Body of pancreas (tissue), 4 donors: ENCODE measurements at regions not wholly inside any gene's neighbourhood (a gene's known extent, or its start where the extent isn't known, plus 50 kb on each side); places are given as distances from the start of the nearest gene placed in this dataset.

ENCODE experiments used
- CTCF ChIP-seq, 7 experiments: fragments of 450-650 bp in 4 of 7; fragments of 200-600 bp in 3 of 7; sonication (generic) in 3 of 7; IDR thresholded peaks; one replicate each; pipeline ENCODE4 v1.5.1; 2016 to 2019; ENCODE audit warnings: antibody characterized with exemption in 7 of 7
- POLR2A ChIP-seq, 3 donors: fragments of 450-650 bp; IDR thresholded peaks; one replicate each; pipeline ENCODE4 v1.6.1; 2016; ENCODE audit warnings: antibody characterized with exemption in 3 of 3, mild to moderate bottlenecking in 2 of 3

- TF ChIP-seq CTCF (IDR thresholded peaks at IDR 0.05): no peak
- TF ChIP-seq POLR2A (IDR thresholded peaks at IDR 0.05): no peak
These were observed 183.1 kb upstream of the POU2AF2 start for GRCh38 chr11:111062420-111062819.
